CD8-positive, alpha-beta memory T cell (primary cell): ENCODE measurements at regions not wholly inside any gene's neighbourhood (a gene's known extent, or its start where the extent isn't known, plus 50 kb on each side); places are given as distances from the start of the nearest gene placed in this dataset.

Experiments used
- CTCF ChIA-PET: fragments of 350-600 bp; sonication (Branson Sonifier 250); formaldehyde crosslinking; loops from one replicate; lab custom pipeline; 2021; ENCODE audit warnings: antibody characterized with exemption; lab: Charles Lee
- POLR2A ChIA-PET: fragments of 350-600 bp; sonication (Branson Sonifier 250); formaldehyde crosslinking; loops from one replicate; lab custom pipeline; 2021; ENCODE audit warnings: antibody characterized with exemption; lab: Charles Lee
- DNase-seq, 5 donors: peaks; one replicate each; pipeline versions ENCODE4 v3.0.0 to v3.0.0-alpha.2; 2020 to 2022; ENCODE audit warnings: mixed read lengths in 1 of 5
- H3K27ac ChIP-seq: one replicate; pipeline ENCODE4 v1.7.0; 2013; ENCODE audit warnings: low read depth, mild to moderate bottlenecking, low read length, moderate library complexity
- H3K27me3 ChIP-seq: 2 replicates; pipeline ENCODE4 v1.7.0; 2013; ENCODE audit warnings: low read length, mild to moderate bottlenecking; ENCODE audit not compliant: insufficient read depth, poor library complexity, severe bottlenecking
- H3K36me3 ChIP-seq: 2 replicates; pipeline ENCODE4 v1.7.0; 2013; ENCODE audit warnings: mild to moderate bottlenecking, low read length, moderate library complexity; ENCODE audit not compliant: insufficient read depth
- H3K4me1 ChIP-seq: 2 replicates; pipeline ENCODE4 v1.7.0; 2013; ENCODE audit warnings: mild to moderate bottlenecking, low read length, moderate library complexity; ENCODE audit not compliant: insufficient read depth
- H3K4me3 ChIP-seq: 2 replicates; pipeline ENCODE4 v1.7.0; 2013; ENCODE audit warnings: mild to moderate bottlenecking, low read length
- H3K9me3 ChIP-seq: 2 replicates; pipeline ENCODE4 v1.7.0; 2013; ENCODE audit warnings: mild to moderate bottlenecking, low read length
- H3K27ac Mint-ChIP-seq, 8 donors: one replicate each; pipeline ENCODE4 v1.8.0; 2020 to 2021; ENCODE audit warnings: mixed read lengths in 8 of 8, mild to moderate bottlenecking in 6 of 8, inconsistent platforms in 3 of 8, moderate library complexity in 3 of 8
- H3K27me3 Mint-ChIP-seq, 2 donors: one replicate each; pipeline ENCODE4 v1.8.0; 2020 to 2021; ENCODE audit warnings: mixed read lengths in 2 of 2, mild to moderate bottlenecking in 1 of 2, moderate library complexity in 1 of 2
- H3K36me3 Mint-ChIP-seq, 3 donors: one replicate each; pipeline ENCODE4 v1.8.0; 2020 to 2021; ENCODE audit warnings: mixed read lengths in 3 of 3, inconsistent platforms in 1 of 3, mild to moderate bottlenecking in 1 of 3
- H3K4me1 Mint-ChIP-seq, 3 donors: one replicate each; pipeline ENCODE4 v1.8.0; 2020 to 2021; ENCODE audit warnings: mixed read lengths in 3 of 3, inconsistent platforms in 1 of 3, mild to moderate bottlenecking in 1 of 3
- H3K4me3 Mint-ChIP-seq, 7 donors: one replicate each; pipeline ENCODE4 v1.8.0; 2020 to 2021; ENCODE audit warnings: mixed read lengths in 7 of 7, mild to moderate bottlenecking in 6 of 7, moderate library complexity in 4 of 7, inconsistent platforms in 2 of 7
- H3K9me3 Mint-ChIP-seq, 5 donors: one replicate each; pipeline ENCODE4 v1.8.0; 2020 to 2022; ENCODE audit warnings: mixed read lengths in 5 of 5, mild to moderate bottlenecking in 3 of 5, moderate library complexity in 2 of 5, inconsistent platforms in 1 of 5

GRCh38 chr14:30322819-30323218 lies 236.1 kb upstream of the G2E3 start:
- H3K27ac ChIP-seq: no peak overlapping the region
- no peaks in the 10 kb centered on the region for H3K36me3 ChIP-seq
- ChIA-PET POLR2A (no interaction called here), CTCF (no interaction called here)
- no peaks in the 10 kb centered on the region for H3K36me3 Mint-ChIP-seq
- no peak overlapping the region for H3K27ac Mint-ChIP-seq
- no peaks in the 10 kb centered on the region for H3K9me3 Mint-ChIP-seq
- H3K27me3 Mint-ChIP-seq: peaks cover 0 to 4% of the 10 kb centered on the region in 2 donors
- H3K4me3 ChIP-seq: no peak overlapping the region
- no peak for DNase-seq
- no peaks in the 10 kb centered on the region for H3K9me3 ChIP-seq
- no peaks in the 10 kb centered on the region for H3K27me3 ChIP-seq
- no peak overlapping the region for H3K4me3 Mint-ChIP-seq
- no peaks in the 10 kb centered on the region for H3K4me1 ChIP-seq
- no peaks in the 10 kb centered on the region for H3K4me1 Mint-ChIP-seq

DNA sequence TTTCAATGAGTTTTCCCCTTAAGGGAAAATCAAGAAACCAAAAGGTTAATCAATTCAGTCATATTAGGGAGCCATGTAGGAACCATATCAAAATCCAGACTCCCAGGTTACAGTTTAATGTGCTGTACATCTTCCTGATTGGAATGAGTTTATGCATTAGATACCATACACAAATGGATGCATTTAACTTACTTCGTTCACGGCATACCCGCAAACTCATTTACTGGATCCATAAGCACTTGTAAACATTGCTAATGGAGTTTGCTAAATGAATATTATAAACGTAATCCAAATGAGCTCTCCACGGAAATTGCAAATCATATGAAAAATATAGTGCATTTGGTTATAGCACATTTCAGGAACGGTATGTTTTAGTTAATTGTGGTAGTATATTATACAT lies 228.9 kb upstream of the G2E3 start:
- Histone ChIP-seq H3K4me3 (no peak overlapping the region), H3K27ac (no peak overlapping the region), H3K27me3 (no peaks in the 10 kb centered on the region), H3K9me3 (no peaks in the 10 kb centered on the region), H3K36me3 (no peaks in the 10 kb centered on the region), H3K4me1 (no peaks in the 10 kb centered on the region)
- Mint-ChIP-seq H3K27me3 (no peaks in the 10 kb centered on the region), H3K9me3 (peaks cover 0 to 7% (median 3%) of the 10 kb centered on the region in 5 donors), H3K4me3 (no peak overlapping the region), H3K36me3 (no peaks in the 10 kb centered on the region), H3K4me1 (no peaks in the 10 kb centered on the region), H3K27ac (no peak overlapping the region)
- POLR2A ChIA-PET: no interaction called here
- DNase-seq: no peak
- CTCF ChIA-PET: no interaction called here

DNA sequence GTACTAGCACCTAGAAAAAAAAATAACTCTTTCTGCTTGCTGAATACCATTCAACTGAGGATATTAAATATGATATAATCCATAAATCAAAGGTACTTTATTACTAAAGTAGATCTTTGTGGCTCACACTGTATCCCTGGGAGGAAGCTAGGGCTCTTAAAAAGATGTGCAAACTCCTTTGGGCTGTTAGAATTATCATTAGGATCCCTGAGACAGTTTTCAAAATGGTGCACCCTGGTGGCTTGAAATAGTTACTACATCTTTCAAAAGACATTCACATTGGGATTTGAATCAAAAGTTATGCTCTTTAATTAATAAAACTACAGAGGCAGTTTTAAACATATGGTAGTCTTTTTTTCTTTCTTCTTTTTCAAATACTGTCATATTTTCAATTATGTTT lies 228.5 kb upstream of the G2E3 start:
- CTCF ChIA-PET: no interaction called here
- H3K36me3 Mint-ChIP-seq: no peaks in the 10 kb centered on the region

GRCh38 chr14:30331030-30331429 lies 227.9 kb upstream of the G2E3 start:
- Histone ChIP-seq H3K36me3 (no peaks in the 10 kb centered on the region), H3K27ac (no peak overlapping the region), H3K4me3 (no peak overlapping the region), H3K27me3 (no peaks in the 10 kb centered on the region), H3K9me3 (no peaks in the 10 kb centered on the region), H3K4me1 (no peaks in the 10 kb centered on the region)
- DNase-seq: no peak
- ChIA-PET POLR2A (no interaction called here), CTCF (no interaction called here)
- Mint-ChIP-seq H3K4me1 (no peaks in the 10 kb centered on the region), H3K36me3 (no peaks in the 10 kb centered on the region), H3K9me3 (peaks cover 0 to 7% (median 3%) of the 10 kb centered on the region in 5 donors), H3K4me3 (no peak overlapping the region), H3K27ac (no peak overlapping the region), H3K27me3 (no peaks in the 10 kb centered on the region)

More for the DNA sequence above, 228.5 kb upstream of the G2E3 start:
- Mint-ChIP-seq H3K27ac (no peak overlapping the region), H3K4me1 (no peaks in the 10 kb centered on the region), H3K27me3 (no peaks in the 10 kb centered on the region), H3K9me3 (peaks cover 0 to 7% (median 3%) of the 10 kb centered on the region in 5 donors), H3K4me3 (no peak overlapping the region)
- Histone ChIP-seq H3K9me3 (no peaks in the 10 kb centered on the region), H3K4me3 (no peak overlapping the region), H3K27ac (no peak overlapping the region), H3K27me3 (no peaks in the 10 kb centered on the region), H3K36me3 (no peaks in the 10 kb centered on the region), H3K4me1 (no peaks in the 10 kb centered on the region)
- POLR2A ChIA-PET: no interaction called here
- no peak for DNase-seq

DNA sequence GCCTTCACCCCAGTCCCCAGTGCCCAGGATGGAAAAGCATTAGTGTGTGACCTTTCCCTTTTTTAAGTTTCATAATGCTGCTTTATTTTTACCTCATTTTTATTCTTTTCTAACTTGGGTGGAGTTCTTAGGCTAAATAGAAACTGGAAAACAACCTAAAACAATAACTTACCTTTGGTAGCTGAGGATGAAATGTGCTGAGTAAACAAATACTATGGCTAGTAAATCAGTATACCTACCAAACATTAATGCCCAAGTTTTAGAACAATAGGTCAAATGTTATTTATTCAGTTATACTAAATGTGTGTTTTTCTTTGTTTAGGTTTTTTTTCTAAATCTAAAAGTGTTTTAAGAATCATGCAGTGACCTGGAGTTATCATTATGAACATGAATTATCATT lies 226.6 kb upstream of the G2E3 start:
- no peaks in the 10 kb centered on the region for H3K4me1 ChIP-seq
- no peak overlapping the region for H3K4me3 ChIP-seq
- no peaks in the 10 kb centered on the region for H3K36me3 ChIP-seq
- no peaks in the 10 kb centered on the region for H3K9me3 ChIP-seq
- ChIA-PET POLR2A (no interaction called here), CTCF (no interaction called here)
- H3K36me3 Mint-ChIP-seq: no peaks in the 10 kb centered on the region
- peaks cover 0 to 7% (median 3%) of the 10 kb centered on the region in 5 donors for H3K9me3 Mint-ChIP-seq
- no peak overlapping the region for H3K27ac Mint-ChIP-seq
- no peaks in the 10 kb centered on the region for H3K27me3 Mint-ChIP-seq
- H3K27ac ChIP-seq: no peak overlapping the region
- H3K27me3 ChIP-seq: no peaks in the 10 kb centered on the region
- H3K4me1 Mint-ChIP-seq: no peaks in the 10 kb centered on the region
- no peak overlapping the region for H3K4me3 Mint-ChIP-seq
- no peak for DNase-seq

- no peaks in the 10 kb centered on the region for H3K27me3 ChIP-seq
- no peaks in the 10 kb centered on the region for H3K36me3 Mint-ChIP-seq
- ChIA-PET POLR2A (no interaction called here), CTCF (no interaction called here)
- no peaks in the 10 kb centered on the region for H3K4me1 ChIP-seq
- DNase-seq: no peak
- no peaks in the 10 kb centered on the region for H3K4me1 Mint-ChIP-seq
- H3K27me3 Mint-ChIP-seq: no peaks in the 10 kb centered on the region
- no peak overlapping the region for H3K27ac ChIP-seq
- H3K36me3 ChIP-seq: no peaks in the 10 kb centered on the region
- no peaks in the 10 kb centered on the region for H3K9me3 ChIP-seq
- H3K4me3 ChIP-seq: no peak overlapping the region
- H3K27ac Mint-ChIP-seq: no peak overlapping the region
- no peak overlapping the region for H3K4me3 Mint-ChIP-seq
- peaks cover 0 to 7% (median 3%) of the 10 kb centered on the region in 5 donors for H3K9me3 Mint-ChIP-seq
Measured at GRCh38 chr14:30333934-30334333, 225.0 kb upstream of the G2E3 start.

GRCh38 chr14:30337456-30337855 lies 221.5 kb upstream of the G2E3 start:
- no peak overlapping the region for H3K27ac Mint-ChIP-seq
- ChIA-PET POLR2A (no interaction called here), CTCF (no interaction called here)
- DNase-seq: no peak
- H3K27me3 ChIP-seq: no peaks in the 10 kb centered on the region
- no peaks in the 10 kb centered on the region for H3K27me3 Mint-ChIP-seq
- no peaks in the 10 kb centered on the region for H3K4me1 ChIP-seq
- H3K36me3 Mint-ChIP-seq: no peaks in the 10 kb centered on the region
- H3K4me3 Mint-ChIP-seq: no peak overlapping the region
- H3K9me3 Mint-ChIP-seq: peaks cover 0 to 2% (median 0%) of the 10 kb centered on the region in 5 donors
- H3K4me1 Mint-ChIP-seq: peaks cover 0 to 7% (median 0%) of the 10 kb centered on the region in 3 donors
- no peak overlapping the region for H3K4me3 ChIP-seq
- H3K9me3 ChIP-seq: no peaks in the 10 kb centered on the region
- H3K36me3 ChIP-seq: no peaks in the 10 kb centered on the region
- no peak overlapping the region for H3K27ac ChIP-seq

- no peak overlapping the region for H3K4me3 ChIP-seq
- Mint-ChIP-seq H3K27ac (no peak overlapping the region), H3K4me3 (no peak overlapping the region), H3K9me3 (peaks cover 0 to 3% (median 0%) of the 10 kb centered on the region in 5 donors), H3K4me1 (peaks cover 0 to 7% (median 0%) of the 10 kb centered on the region in 3 donors), H3K27me3 (no peaks in the 10 kb centered on the region), H3K36me3 (no peaks in the 10 kb centered on the region)
- DNase-seq: no peak
- no peaks in the 10 kb centered on the region for H3K9me3 ChIP-seq
- ChIA-PET POLR2A (no interaction called here), CTCF (no interaction called here)
- H3K4me1 ChIP-seq: no peaks in the 10 kb centered on the region
- no peak overlapping the region for H3K27ac ChIP-seq
- H3K27me3 ChIP-seq: no peaks in the 10 kb centered on the region
- no peaks in the 10 kb centered on the region for H3K36me3 ChIP-seq
Measured at GRCh38 chr14:30339311-30339901, 219.6 kb upstream of the G2E3 start.
